ENCODE measurements at regions not wholly inside any gene's neighbourhood (a gene's known extent, or its start where the extent isn't known, plus 50 kb on each side); places are given as distances from the start of the nearest gene placed in this dataset.

DNA sequence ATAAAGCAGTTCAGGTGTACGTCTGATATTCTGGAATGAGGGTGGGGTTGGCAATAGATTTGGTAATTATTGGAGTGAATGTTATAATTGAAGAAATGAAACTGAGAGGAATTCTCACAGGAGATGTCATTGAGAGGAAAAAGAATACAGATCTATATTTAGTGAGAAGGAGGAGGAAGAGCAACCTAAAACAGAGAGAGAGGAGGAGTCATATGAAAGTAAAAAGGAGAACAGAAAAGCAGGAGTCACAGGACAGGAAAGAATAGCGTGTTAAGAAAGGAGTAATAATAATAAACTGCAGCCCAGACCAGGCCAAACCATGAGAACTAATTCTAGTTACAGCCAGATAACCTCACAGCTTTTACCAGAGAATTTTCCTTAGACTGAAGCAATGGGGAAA, 62.7 kb upstream of the MROH9 start:
- Mint-ChIP-seq H3K27me3 (ENCODE audit: low read depth, unreplicated experiment) (no peaks in the 10 kb centered on the region), H3K36me3 (ENCODE audit: low read depth, unreplicated experiment) (no peaks in the 10 kb centered on the region), H3K4me1 (ENCODE audit: low read depth, unreplicated experiment) (no peaks in the 10 kb centered on the region), H3K27ac (ENCODE audit: unreplicated experiment) (no peak overlapping the region), H3K4me3 (ENCODE audit: unreplicated experiment) (no peak overlapping the region), H3K9me3 (ENCODE audit: unreplicated experiment) (no peaks in the 10 kb centered on the region)
- no peaks in the 10 kb centered on the region for H3K9me3 ChIP-seq (ENCODE audit: insufficient read depth, low read depth, low read length)
- no peak overlapping the region for H3K27ac ChIP-seq (ENCODE audit: low read depth, low read length)
- H3K4me1 ChIP-seq (ENCODE audit: insufficient read depth, low read length) = no peaks in the 10 kb centered on the region
- no peak overlapping the region for H3K9ac ChIP-seq (ENCODE audit: low read length)
- no peak for DNase-seq (ENCODE audit: low read depth)
- TF ChIP-seq, protein P1, sequence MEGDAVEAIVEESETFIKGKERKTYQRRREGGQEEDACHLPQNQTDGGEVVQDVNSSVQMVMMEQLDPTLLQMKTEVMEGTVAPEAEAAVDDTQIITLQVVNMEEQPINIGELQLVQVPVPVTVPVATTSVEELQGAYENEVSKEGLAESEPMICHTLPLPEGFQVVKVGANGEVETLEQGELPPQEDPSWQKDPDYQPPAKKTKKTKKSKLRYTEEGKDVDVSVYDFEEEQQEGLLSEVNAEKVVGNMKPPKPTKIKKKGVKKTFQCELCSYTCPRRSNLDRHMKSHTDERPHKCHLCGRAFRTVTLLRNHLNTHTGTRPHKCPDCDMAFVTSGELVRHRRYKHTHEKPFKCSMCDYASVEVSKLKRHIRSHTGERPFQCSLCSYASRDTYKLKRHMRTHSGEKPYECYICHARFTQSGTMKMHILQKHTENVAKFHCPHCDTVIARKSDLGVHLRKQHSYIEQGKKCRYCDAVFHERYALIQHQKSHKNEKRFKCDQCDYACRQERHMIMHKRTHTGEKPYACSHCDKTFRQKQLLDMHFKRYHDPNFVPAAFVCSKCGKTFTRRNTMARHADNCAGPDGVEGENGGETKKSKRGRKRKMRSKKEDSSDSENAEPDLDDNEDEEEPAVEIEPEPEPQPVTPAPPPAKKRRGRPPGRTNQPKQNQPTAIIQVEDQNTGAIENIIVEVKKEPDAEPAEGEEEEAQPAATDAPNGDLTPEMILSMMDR (IDR thresholded peaks at IDR 0.05; ENCODE audit: insufficient read depth, low read depth, low read length) = no peak
- TF ChIP-seq EZH2 (IDR thresholded peaks at IDR 0.05; ENCODE audit: insufficient read depth, low read length) = no peak
- no peaks in the 10 kb centered on the region for H4K20me1 ChIP-seq (ENCODE audit: insufficient read depth, low read length)
- no peak overlapping the region for H2AFZ ChIP-seq (ENCODE audit: low read depth, low read length)
- H3K4me3 ChIP-seq (ENCODE audit: insufficient read depth, low read depth, low read length) = no peak overlapping the region
- no peak overlapping the region for H3K4me2 ChIP-seq (ENCODE audit: low read length)
- FAIRE-seq = no peak
- H3K36me3 ChIP-seq (ENCODE audit: insufficient read depth, low read length) = no peaks in the 10 kb centered on the region
- no peaks in the 10 kb centered on the region for H3K79me2 ChIP-seq (ENCODE audit: insufficient read depth, low read length)
- H3K27me3 ChIP-seq (ENCODE audit: insufficient read depth, low read length) = no peaks in the 10 kb centered on the region

DNA sequence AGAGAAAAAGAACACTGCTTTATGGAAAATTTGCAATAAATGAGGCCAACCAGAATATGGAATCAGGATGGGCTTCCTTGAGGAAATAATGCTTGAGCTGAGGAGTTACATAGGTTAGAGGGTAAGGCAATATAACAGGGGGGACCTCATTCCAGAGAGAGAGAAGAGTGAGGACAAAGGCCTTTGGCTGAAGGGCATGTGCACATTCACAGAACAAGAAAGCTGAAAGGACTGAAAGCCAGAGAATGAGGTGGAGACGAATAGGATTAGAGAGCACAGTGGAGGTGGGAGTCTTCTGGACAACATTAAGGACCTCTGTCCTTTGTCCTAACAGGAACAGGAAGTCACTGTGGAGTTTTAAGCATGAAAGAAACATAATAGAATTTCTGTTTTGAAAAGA, 60.7 kb upstream of the MROH9 start:
- Histone ChIP-seq H2AFZ (ENCODE audit: low read depth, low read length) (no peak overlapping the region), H3K4me3 (ENCODE audit: insufficient read depth, low read depth, low read length) (no peak overlapping the region), H4K20me1 (ENCODE audit: insufficient read depth, low read length) (no peaks in the 10 kb centered on the region), H3K4me2 (ENCODE audit: low read length) (no peak overlapping the region), H3K27me3 (ENCODE audit: insufficient read depth, low read length) (no peaks in the 10 kb centered on the region), H3K36me3 (ENCODE audit: insufficient read depth, low read length) (no peaks in the 10 kb centered on the region), H3K79me2 (ENCODE audit: insufficient read depth, low read length) (no peaks in the 10 kb centered on the region), H3K27ac (ENCODE audit: low read depth, low read length) (no peak overlapping the region), H3K9ac (ENCODE audit: low read length) (no peak overlapping the region), H3K9me3 (ENCODE audit: insufficient read depth, low read depth, low read length) (no peaks in the 10 kb centered on the region), H3K4me1 (ENCODE audit: insufficient read depth, low read length) (no peaks in the 10 kb centered on the region)
- Mint-ChIP-seq H3K36me3 (ENCODE audit: low read depth, unreplicated experiment) (no peaks in the 10 kb centered on the region), H3K4me1 (ENCODE audit: low read depth, unreplicated experiment) (no peaks in the 10 kb centered on the region), H3K27me3 (ENCODE audit: low read depth, unreplicated experiment) (no peaks in the 10 kb centered on the region), H3K9me3 (ENCODE audit: unreplicated experiment) (no peaks in the 10 kb centered on the region), H3K27ac (ENCODE audit: unreplicated experiment) (no peak overlapping the region), H3K4me3 (ENCODE audit: unreplicated experiment) (no peak overlapping the region)
- TF ChIP-seq, protein P1 (IDR thresholded peaks at IDR 0.05; ENCODE audit: insufficient read depth, low read depth, low read length) = no peak
- no peak for TF ChIP-seq EZH2 (IDR thresholded peaks at IDR 0.05; ENCODE audit: insufficient read depth, low read length)
- FAIRE-seq (no peak), DNase-seq (ENCODE audit: low read depth) (no peak)

DNA sequence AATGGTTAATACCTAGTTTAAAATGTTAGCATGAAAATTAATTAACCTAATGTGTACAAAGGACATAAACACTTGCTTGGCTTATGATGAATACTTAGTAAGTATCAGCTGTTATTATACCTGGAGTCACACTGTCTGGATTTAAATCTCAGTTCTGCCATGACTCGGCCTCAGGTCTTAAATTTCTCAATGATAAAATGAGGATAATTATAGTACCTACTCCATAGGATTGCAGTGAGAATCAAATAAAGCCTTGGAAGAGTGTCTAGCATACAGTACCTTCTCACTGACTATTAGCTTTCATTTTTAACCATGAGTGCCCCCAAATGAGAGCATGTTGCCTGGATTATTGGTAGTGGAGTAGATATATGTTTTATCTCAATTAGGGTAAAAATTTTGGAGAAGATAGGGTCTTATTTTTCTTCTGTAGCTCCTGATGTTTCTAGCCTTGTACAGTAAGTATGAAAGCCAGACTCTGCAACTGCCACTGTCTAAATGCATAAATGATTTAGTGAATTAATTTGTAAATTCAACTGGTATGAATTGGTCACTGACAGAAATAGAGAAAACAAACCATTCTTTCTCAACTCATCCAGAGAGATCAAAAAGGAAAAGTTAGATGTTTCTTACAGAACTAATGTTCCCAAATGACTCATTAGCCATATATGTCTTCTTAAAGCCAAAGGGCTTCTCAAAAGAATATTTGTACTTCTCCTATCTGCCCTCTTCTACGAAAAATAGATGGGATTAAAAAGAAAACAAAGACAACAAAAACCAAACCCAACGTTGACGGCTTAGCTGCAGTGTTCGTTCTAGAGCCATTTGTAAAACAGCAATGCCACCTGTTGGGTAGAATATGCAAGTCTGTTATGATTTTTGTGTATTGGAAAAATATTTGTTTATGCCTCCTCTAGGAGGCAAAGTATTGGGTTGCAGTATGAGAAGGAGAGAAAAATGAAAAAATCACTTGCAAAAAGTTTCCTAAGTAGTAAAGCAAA, 53.8 kb upstream of the MROH9 start:
- H2AFZ ChIP-seq (ENCODE audit: low read depth, low read length) = peak overlapping the region; percentile 14
- H3K4me3 Mint-ChIP-seq (ENCODE audit: unreplicated experiment) = no peak overlapping the region

More for the DNA sequence above, 53.8 kb upstream of the MROH9 start:
- no peaks in the 10 kb centered on the region for H3K79me2 ChIP-seq (ENCODE audit: insufficient read depth, low read length)
- no peaks in the 10 kb centered on the region for H3K4me1 ChIP-seq (ENCODE audit: insufficient read depth, low read length)
- no peaks in the 10 kb centered on the region for H3K9me3 ChIP-seq (ENCODE audit: insufficient read depth, low read depth, low read length)
- FAIRE-seq = peak; percentile 58
- H3K9ac ChIP-seq (ENCODE audit: low read length) = no peak overlapping the region
- H3K4me1 Mint-ChIP-seq (ENCODE audit: low read depth, unreplicated experiment) = peaks cover 6% of the 10 kb centered on the region
- TF ChIP-seq, protein P1 (IDR thresholded peaks at IDR 0.05; ENCODE audit: insufficient read depth, low read depth, low read length) = peak; percentile 52
- no peak for TF ChIP-seq EZH2 (IDR thresholded peaks at IDR 0.05; ENCODE audit: insufficient read depth, low read length)
- peak overlapping the region; percentile 66 for H3K4me2 ChIP-seq (ENCODE audit: low read length)
- no peaks in the 10 kb centered on the region for H3K9me3 Mint-ChIP-seq (ENCODE audit: unreplicated experiment)
- no peaks in the 10 kb centered on the region for H3K36me3 Mint-ChIP-seq (ENCODE audit: low read depth, unreplicated experiment)
- no peak overlapping the region for H3K27ac ChIP-seq (ENCODE audit: low read depth, low read length)
- no peaks in the 10 kb centered on the region for H3K36me3 ChIP-seq (ENCODE audit: insufficient read depth, low read length)
- peak; percentile 17 for DNase-seq (ENCODE audit: low read depth)
- no peak overlapping the region for H3K4me3 ChIP-seq (ENCODE audit: insufficient read depth, low read depth, low read length)
- H3K27ac Mint-ChIP-seq (ENCODE audit: unreplicated experiment) = no peak overlapping the region
- no peaks in the 10 kb centered on the region for H3K27me3 ChIP-seq (ENCODE audit: insufficient read depth, low read length)
- H4K20me1 ChIP-seq (ENCODE audit: insufficient read depth, low read length) = no peaks in the 10 kb centered on the region
- H3K27me3 Mint-ChIP-seq (ENCODE audit: low read depth, unreplicated experiment) = peaks cover 2% of the 10 kb centered on the region

Data from astrocyte (in vitro differentiated cells and primary cell).